SK-N-MC (cell line): ENCODE measurements at regions not wholly inside any gene's neighbourhood (a gene's known extent, or its start where the extent isn't known, plus 50 kb on each side); places are given as distances from the start of the nearest gene placed in this dataset.

Experiments
- EZH2 ChIP-seq: fragments of 200-600 bp; sonication (generic); IDR thresholded peaks from one replicate; pipeline ENCODE4 v1.6.1; 2017; ENCODE audit warnings: antibody characterized with exemption
- POLR2AphosphoS5 ChIP-seq: IDR thresholded peaks from 2 replicates; pipeline ENCODE4 v1.6.1; 2012; ENCODE audit warnings: mild to moderate bottlenecking, low read depth, low read length, borderline replicate concordance

DNA sequence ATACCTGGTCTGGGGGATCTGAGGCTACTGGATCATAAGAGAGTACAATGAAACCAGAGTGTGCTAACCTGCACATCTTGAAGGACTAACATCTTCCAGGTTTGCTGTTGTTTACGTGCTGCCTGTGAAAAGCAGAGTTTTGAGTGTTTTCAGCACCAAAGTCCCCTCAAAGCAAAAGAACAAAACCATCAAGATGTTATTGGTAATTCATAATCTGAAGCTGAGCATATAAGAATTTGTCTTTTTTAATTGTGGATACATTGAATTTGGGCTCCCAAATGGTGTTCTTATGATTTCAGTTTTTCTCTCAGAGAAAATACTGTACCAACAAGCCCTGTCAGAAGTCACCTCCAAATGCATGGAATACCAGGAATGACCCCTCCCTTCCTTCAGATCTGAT is 110.2 kb downstream of the BTG1 start:
- no peak for TF ChIP-seq POLR2AphosphoS5
- no peak for TF ChIP-seq EZH2
